ENCODE measurements at regions not wholly inside any gene's neighbourhood (a gene's known extent, or its start where the extent isn't known, plus 50 kb on each side); places are given as distances from the start of the nearest gene placed in this dataset.

DNA sequence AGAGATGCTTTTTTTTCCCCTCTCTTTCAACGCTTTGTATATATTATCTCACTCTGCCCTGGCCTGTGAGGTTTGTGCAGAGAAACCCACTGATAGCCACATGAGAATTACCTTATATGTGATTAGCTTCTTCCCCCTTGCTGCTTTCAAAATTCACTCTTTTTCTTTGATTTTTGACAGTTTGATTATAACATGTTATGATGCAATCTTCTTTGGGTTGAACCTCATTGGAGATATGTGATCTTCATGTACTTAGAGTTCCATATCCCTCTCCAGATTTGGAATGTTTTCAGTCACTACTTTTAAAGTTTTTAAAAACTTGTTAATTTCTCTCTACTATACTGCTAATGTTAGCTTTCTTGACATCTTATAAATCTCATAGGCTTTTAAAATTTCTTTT, 479.5 kb upstream of the AGA start:
- TF ChIP-seq, protein P1, sequence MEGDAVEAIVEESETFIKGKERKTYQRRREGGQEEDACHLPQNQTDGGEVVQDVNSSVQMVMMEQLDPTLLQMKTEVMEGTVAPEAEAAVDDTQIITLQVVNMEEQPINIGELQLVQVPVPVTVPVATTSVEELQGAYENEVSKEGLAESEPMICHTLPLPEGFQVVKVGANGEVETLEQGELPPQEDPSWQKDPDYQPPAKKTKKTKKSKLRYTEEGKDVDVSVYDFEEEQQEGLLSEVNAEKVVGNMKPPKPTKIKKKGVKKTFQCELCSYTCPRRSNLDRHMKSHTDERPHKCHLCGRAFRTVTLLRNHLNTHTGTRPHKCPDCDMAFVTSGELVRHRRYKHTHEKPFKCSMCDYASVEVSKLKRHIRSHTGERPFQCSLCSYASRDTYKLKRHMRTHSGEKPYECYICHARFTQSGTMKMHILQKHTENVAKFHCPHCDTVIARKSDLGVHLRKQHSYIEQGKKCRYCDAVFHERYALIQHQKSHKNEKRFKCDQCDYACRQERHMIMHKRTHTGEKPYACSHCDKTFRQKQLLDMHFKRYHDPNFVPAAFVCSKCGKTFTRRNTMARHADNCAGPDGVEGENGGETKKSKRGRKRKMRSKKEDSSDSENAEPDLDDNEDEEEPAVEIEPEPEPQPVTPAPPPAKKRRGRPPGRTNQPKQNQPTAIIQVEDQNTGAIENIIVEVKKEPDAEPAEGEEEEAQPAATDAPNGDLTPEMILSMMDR (IDR thresholded peaks at IDR 0.05) = no peak
- no peak for TF ChIP-seq POLR2A (IDR thresholded peaks at IDR 0.05)
